SK-N-SH (cell line): ENCODE measurements at regions not wholly inside any gene's neighbourhood (a gene's known extent, or its start where the extent isn't known, plus 50 kb on each side); places are given as distances from the start of the nearest gene placed in this dataset.

Source experiments
- CTCF ChIA-PET: fragments of 300-600, 350-600 bp; formaldehyde crosslinking; extraction: SDS; loops from one replicate; lab custom pipeline; 2021; lab: Yijun Ruan, JAX
- POLR2A ChIA-PET: fragments of 350-600 bp; sonication (Branson Sonifier 250); formaldehyde crosslinking; extraction: SDS; loops from one replicate; lab custom pipeline; 2020; ENCODE audit warnings: antibody characterized with exemption, inconsistent platforms; lab: Yijun Ruan, JAX
- DNase-seq: peaks from one replicate; pipeline ENCODE4 v3.0.0; 2012
- H2AFZ ChIP-seq: fragments of 200-600 bp; sonication (generic); 2 replicates; pipeline ENCODE4 v1.8.1; 2016; ENCODE audit warnings: antibody characterized with exemption, mild to moderate bottlenecking, low read depth
- H3F3A ChIP-seq: fragments of 200-600 bp; sonication (generic); replicated peaks from 2 replicates; pipeline ENCODE3; 2016; ENCODE audit warnings: antibody characterized with exemption, mild to moderate bottlenecking; ENCODE audit not compliant: insufficient read depth
- H3K27ac ChIP-seq, 2 experiments: fragments of 200-500 bp in 1 of 2; fragments of 200-600 bp in 1 of 2; sonication (Bioruptor generic) in 1 of 2; sonication (generic), shearing (Covaris generic) in 1 of 2; 2 replicates each; pipeline versions ENCODE4 v1.5.1 to v1.6.1; 2014 to 2016; ENCODE audit warnings: low read depth in 2 of 2, inconsistent platforms in 1 of 2, low read length in 1 of 2, mild to moderate bottlenecking in 1 of 2, mixed read lengths in 1 of 2
- H3K27me3 ChIP-seq: fragments of 200-600 bp; sonication (generic), shearing (Covaris generic); 2 replicates; pipeline ENCODE4 v1.6.1; 2016; ENCODE audit warnings: mixed run types; ENCODE audit not compliant: insufficient read depth
- H3K36me3 ChIP-seq, 2 experiments: fragments of 200-500 bp in 1 of 2; fragments of 200-600 bp in 1 of 2; sonication (Bioruptor generic) in 1 of 2; sonication (generic) in 1 of 2; replicated peaks in 1 of 2; 2 replicates each; pipeline versions ENCODE3 to v1.5.1; 2014 to 2016; ENCODE audit warnings: low read length in 1 of 2, mild to moderate bottlenecking in 1 of 2; ENCODE audit not compliant: insufficient read depth in 2 of 2, control insufficient read depth in 1 of 2
- H3K4me1 ChIP-seq, 2 experiments: fragments of 200-500 bp in 1 of 2; fragments of 200-600 bp in 1 of 2; sonication (Bioruptor generic) in 1 of 2; sonication (generic), shearing (Covaris generic) in 1 of 2; 2 replicates each; pipeline versions ENCODE4 v1.5.1 to v1.6.1; 2014 to 2016; ENCODE audit warnings: low read depth in 1 of 2, low read length in 1 of 2, mixed run types in 1 of 2; ENCODE audit not compliant: insufficient read depth in 2 of 2, control insufficient read depth in 1 of 2
- H3K4me2 ChIP-seq: fragments of 200-600 bp; sonication (generic), shearing (Covaris generic); 2 replicates; pipeline ENCODE4 v1.6.1; 2017; ENCODE audit warnings: mixed run types
- H3K4me3 ChIP-seq, 2 experiments: fragments of 200-500 bp in 1 of 2; fragments of 200-600 bp in 1 of 2; sonication (Bioruptor generic) in 1 of 2; sonication (generic), shearing (Covaris generic) in 1 of 2; 2 replicates each; pipeline versions ENCODE4 v1.5.1 to v1.8.1; 2014 to 2016; ENCODE audit warnings: low read depth in 2 of 2, inconsistent platforms in 1 of 2, low read length in 1 of 2, mild to moderate bottlenecking in 1 of 2, mixed read lengths in 1 of 2, moderate library complexity in 1 of 2
- H3K79me2 ChIP-seq: fragments of 200-600 bp; sonication (generic); 2 replicates; pipeline ENCODE4 v1.8.1; 2017; ENCODE audit warnings: mild to moderate bottlenecking; ENCODE audit not compliant: insufficient read depth
- H3K9ac ChIP-seq: fragments of 200-600 bp; sonication (generic); 2 replicates; pipeline ENCODE4 v1.6.1; 2017; ENCODE audit warnings: mixed run types
- H3K9me2 ChIP-seq: fragments of 200-600 bp; sonication (generic); 2 replicates; pipeline ENCODE4 v1.6.1; 2017; ENCODE audit warnings: mixed run types
- H3K9me3 ChIP-seq: fragments of 200-600 bp; sonication (generic); 2 replicates; pipeline ENCODE4 v1.6.1; 2017; ENCODE audit warnings: mixed run types, mild to moderate bottlenecking, moderate library complexity
- H4K20me1 ChIP-seq: fragments of 200-600 bp; sonication (generic); 2 replicates; pipeline ENCODE4 v1.6.1; 2017; ENCODE audit warnings: mild to moderate bottlenecking, mixed run types; ENCODE audit not compliant: insufficient read depth
- EP300 ChIP-seq, 2 experiments: IDR thresholded peaks; 2 replicates each; pipeline versions ENCODE4 v1.4.0 to v1.6.1; 2012; ENCODE audit warnings: borderline replicate concordance in 1 of 2, low read depth in 1 of 2, low read length in 1 of 2
- EZH2phosphoT487 ChIP-seq: fragments of 200-600 bp; sonication (generic); IDR thresholded peaks from 2 replicates; pipeline ENCODE4 v1.6.1; 2017; ENCODE audit warnings: low read depth, mixed run types, mild to moderate bottlenecking, antibody characterized with exemption, moderate library complexity, borderline replicate concordance
- FOXJ3 ChIP-seq: sonication (generic); formaldehyde crosslinking; IDR thresholded peaks from 2 replicates; pipeline ENCODE4 v1.5.1; 2020; ENCODE audit warnings: mild to moderate bottlenecking, missing genetic modification reagents
- FOXM1 ChIP-seq: IDR thresholded peaks from 2 replicates; pipeline ENCODE4 v1.4.0; 2012; ENCODE audit warnings: low read depth, mild to moderate bottlenecking
- GABPA ChIP-seq: IDR thresholded peaks from 2 replicates; pipeline ENCODE4 v1.4.0; 2012; ENCODE audit warnings: low read depth, mild to moderate bottlenecking
- GATA2 ChIP-seq: sonication (generic); formaldehyde crosslinking; IDR thresholded peaks from 2 replicates; pipeline ENCODE4 v1.5.0; 2020; ENCODE audit warnings: mild to moderate bottlenecking, missing genetic modification reagents
- JUND ChIP-seq: IDR thresholded peaks from 2 replicates; pipeline ENCODE4 v1.4.0; 2012
- MXI1 ChIP-seq: IDR thresholded peaks from 2 replicates; pipeline ENCODE4 v1.6.1; 2012; ENCODE audit warnings: mild to moderate bottlenecking, low read depth, low read length, improper control_type of control experiment
- NRF1 ChIP-seq: IDR thresholded peaks from 2 replicates; pipeline ENCODE4 v1.6.1; 2012; ENCODE audit warnings: low read depth, mild to moderate bottlenecking, low read length
- POLR2AphosphoS5 ChIP-seq: IDR thresholded peaks from 2 replicates; pipeline ENCODE4 v1.6.1; 2012; ENCODE audit warnings: low read depth, low read length
- RAD21 ChIP-seq: IDR thresholded peaks from 2 replicates; pipeline ENCODE4 v1.6.1; 2012; ENCODE audit warnings: mild to moderate bottlenecking, low read length
- RCOR1 ChIP-seq: fragments of 150-350 bp; IDR thresholded peaks from 2 replicates; pipeline ENCODE4 v1.6.1; 2017; ENCODE audit warnings: antibody characterized with exemption, low read length
- RXRA ChIP-seq: IDR thresholded peaks from 2 replicates; pipeline ENCODE4 v1.4.0; 2012; ENCODE audit warnings: low read depth, mild to moderate bottlenecking, borderline replicate concordance
- SIN3A ChIP-seq: IDR thresholded peaks from 2 replicates; pipeline ENCODE4 v1.6.1; 2012; ENCODE audit warnings: low read depth, mild to moderate bottlenecking, low read length, moderate library complexity, borderline replicate concordance
- TAF1 ChIP-seq: IDR thresholded peaks from 2 replicates; pipeline ENCODE4 v1.6.1; 2012; ENCODE audit warnings: low read depth, mild to moderate bottlenecking, low read length, moderate library complexity, borderline replicate concordance
- TCF12 ChIP-seq: IDR thresholded peaks from 2 replicates; pipeline ENCODE4 v1.4.0; 2012
- YY1 ChIP-seq: IDR thresholded peaks from 2 replicates; pipeline ENCODE4 v1.4.0; 2012; ENCODE audit warnings: low read depth, mild to moderate bottlenecking
- WGBS: methylation state at CpG from one replicate; pipeline ENCODE4 v1.1.6; 2017; ENCODE audit warnings: low lambda C conversion rate; 5-methylcytosine and 5-hydroxymethylcytosine counted together
- TF ChIP-seq, protein P1 (sequence below): fragments of 150-350 bp; IDR thresholded peaks from 2 replicates; pipeline ENCODE4 v1.6.1; 2017; ENCODE audit warnings: antibody characterized with exemption, low read length, low read depth, borderline replicate concordance
- TF ChIP-seq, protein P2 (sequence below): IDR thresholded peaks from 2 replicates; pipeline ENCODE4 v1.6.1; 2012; ENCODE audit warnings: mild to moderate bottlenecking, low read depth, low read length, moderate library complexity

DNA sequence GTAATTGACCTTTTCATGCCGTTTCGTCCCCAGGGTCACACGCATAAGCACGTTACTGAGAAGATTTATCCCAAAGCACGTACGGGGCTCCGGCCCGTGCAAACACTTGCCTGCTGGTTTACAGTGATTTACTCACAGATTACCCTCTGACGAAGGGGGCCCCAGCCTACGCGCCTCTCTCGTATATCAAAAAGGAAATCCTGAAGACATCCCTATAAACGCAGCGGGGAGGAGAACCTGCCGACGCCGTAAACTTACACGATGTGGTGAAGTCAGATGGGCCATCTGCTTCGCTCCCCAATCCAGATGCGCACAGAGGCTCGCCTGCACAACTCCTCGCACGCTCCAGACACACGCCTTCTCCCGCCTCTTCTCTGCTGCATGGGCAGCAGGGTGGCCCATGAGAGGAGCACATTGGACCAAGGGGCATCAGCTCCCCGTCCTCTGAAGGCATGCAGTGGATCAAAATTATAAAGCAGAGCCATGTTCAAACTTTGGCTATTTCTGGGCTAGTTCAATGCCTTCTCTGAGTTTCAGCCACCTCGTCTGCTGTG lies 123.6 kb downstream of the MN1 start:
- Histone ChIP-seq H3K4me3 (no peak overlapping the region), H3K36me3 (no peaks in the 10 kb centered on the region), H3K9ac (no peak overlapping the region), H3K27me3 (peaks cover 4% of the 10 kb centered on the region; the same call in 1 of the 2 replicates), H3K4me2 (no peak overlapping the region), H3K9me3 (no peaks in the 10 kb centered on the region), H3K27ac (no peak overlapping the region), H3K4me1 (no peaks in the 10 kb centered on the region), H4K20me1 (no peaks in the 10 kb centered on the region), H3K9me2 (no peaks in the 10 kb centered on the region), H2AFZ (no peak overlapping the region), H3K79me2 (no peaks in the 10 kb centered on the region), H3F3A (no peaks in the 10 kb centered on the region)
- TF ChIP-seq MXI1 (no peak), RAD21 (no peak)
- no peak for DNase-seq
- ChIA-PET POLR2A (no interaction called here), CTCF (no interaction called here)
- 75% methylated on average over 20 of the region's 27 CpGs for WGBS

DNA sequence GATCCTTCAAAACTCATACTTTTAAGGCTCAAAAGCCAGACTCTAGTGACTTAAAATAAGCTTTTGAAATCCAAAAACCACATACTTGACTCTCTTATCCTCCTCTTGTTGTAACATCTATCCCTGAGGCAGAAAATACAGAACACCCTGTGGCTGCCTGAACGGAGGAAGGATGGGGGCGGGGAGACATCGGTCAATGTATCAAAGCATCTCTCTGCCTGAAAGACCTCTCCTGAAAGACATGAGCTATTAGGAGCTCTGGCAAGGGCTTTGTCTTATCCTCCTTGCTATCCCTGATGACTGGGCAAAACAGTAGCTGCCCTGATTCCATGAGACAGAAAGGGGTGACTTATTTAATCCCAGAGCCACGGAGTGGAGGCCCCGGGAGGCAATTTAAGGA lies 122.4 kb downstream of the MN1 start:
- CTCF ChIA-PET, result interaction anchor here (0.9 kb wide), 1 partner anchor 32 kb away, joined by 3 read pairs; no protein-coding TSS in a partner anchor
- 90% methylated on average over 3 of the region's 5 CpGs for WGBS
- Histone ChIP-seq H3K79me2 (no peaks in the 10 kb centered on the region), H3K27me3 (peaks cover 4% of the 10 kb centered on the region; the same call in 1 of the 2 replicates), H3K4me1 (no peaks in the 10 kb centered on the region), H3K9ac (no peak overlapping the region), H3K36me3 (no peaks in the 10 kb centered on the region), H3K9me3 (no peaks in the 10 kb centered on the region), H4K20me1 (no peaks in the 10 kb centered on the region), H2AFZ (no peak overlapping the region), H3F3A (no peaks in the 10 kb centered on the region), H3K9me2 (no peaks in the 10 kb centered on the region), H3K4me3 (no peak overlapping the region), H3K4me2 (no peak overlapping the region), H3K27ac (no peak overlapping the region)
- TF ChIP-seq YY1, result no peak
- no peak for TF ChIP-seq JUND
- TF ChIP-seq POLR2AphosphoS5, result no peak
- TF ChIP-seq, protein P1, sequence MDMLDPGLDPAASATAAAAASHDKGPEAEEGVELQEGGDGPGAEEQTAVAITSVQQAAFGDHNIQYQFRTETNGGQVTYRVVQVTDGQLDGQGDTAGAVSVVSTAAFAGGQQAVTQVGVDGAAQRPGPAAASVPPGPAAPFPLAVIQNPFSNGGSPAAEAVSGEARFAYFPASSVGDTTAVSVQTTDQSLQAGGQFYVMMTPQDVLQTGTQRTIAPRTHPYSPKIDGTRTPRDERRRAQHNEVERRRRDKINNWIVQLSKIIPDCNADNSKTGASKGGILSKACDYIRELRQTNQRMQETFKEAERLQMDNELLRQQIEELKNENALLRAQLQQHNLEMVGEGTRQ, result no peak
- no peak for TF ChIP-seq SIN3A
- TF ChIP-seq FOXJ3 (CRISPR knock-in tag), result no peak
- TF ChIP-seq EZH2phosphoT487, result no peak
- TF ChIP-seq EP300 (IDR thresholded peaks at IDR 0.05; ENCODE audit: borderline replicate concordance in 1 of 2, low read depth in 1 of 2, low read length in 1 of 2), result no peak
- TF ChIP-seq GATA2 (CRISPR knock-in tag), result no peak
- TF ChIP-seq, protein P2, sequence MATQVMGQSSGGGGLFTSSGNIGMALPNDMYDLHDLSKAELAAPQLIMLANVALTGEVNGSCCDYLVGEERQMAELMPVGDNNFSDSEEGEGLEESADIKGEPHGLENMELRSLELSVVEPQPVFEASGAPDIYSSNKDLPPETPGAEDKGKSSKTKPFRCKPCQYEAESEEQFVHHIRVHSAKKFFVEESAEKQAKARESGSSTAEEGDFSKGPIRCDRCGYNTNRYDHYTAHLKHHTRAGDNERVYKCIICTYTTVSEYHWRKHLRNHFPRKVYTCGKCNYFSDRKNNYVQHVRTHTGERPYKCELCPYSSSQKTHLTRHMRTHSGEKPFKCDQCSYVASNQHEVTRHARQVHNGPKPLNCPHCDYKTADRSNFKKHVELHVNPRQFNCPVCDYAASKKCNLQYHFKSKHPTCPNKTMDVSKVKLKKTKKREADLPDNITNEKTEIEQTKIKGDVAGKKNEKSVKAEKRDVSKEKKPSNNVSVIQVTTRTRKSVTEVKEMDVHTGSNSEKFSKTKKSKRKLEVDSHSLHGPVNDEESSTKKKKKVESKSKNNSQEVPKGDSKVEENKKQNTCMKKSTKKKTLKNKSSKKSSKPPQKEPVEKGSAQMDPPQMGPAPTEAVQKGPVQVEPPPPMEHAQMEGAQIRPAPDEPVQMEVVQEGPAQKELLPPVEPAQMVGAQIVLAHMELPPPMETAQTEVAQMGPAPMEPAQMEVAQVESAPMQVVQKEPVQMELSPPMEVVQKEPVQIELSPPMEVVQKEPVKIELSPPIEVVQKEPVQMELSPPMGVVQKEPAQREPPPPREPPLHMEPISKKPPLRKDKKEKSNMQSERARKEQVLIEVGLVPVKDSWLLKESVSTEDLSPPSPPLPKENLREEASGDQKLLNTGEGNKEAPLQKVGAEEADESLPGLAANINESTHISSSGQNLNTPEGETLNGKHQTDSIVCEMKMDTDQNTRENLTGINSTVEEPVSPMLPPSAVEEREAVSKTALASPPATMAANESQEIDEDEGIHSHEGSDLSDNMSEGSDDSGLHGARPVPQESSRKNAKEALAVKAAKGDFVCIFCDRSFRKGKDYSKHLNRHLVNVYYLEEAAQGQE, result no peak
- no peak for TF ChIP-seq RXRA
- TF ChIP-seq TAF1, result no peak
- no peak for TF ChIP-seq GABPA
- no peak for TF ChIP-seq TCF12
- no peak for TF ChIP-seq MXI1
- no peak for TF ChIP-seq RCOR1
- no peak for TF ChIP-seq NRF1
- no peak for TF ChIP-seq FOXM1
- POLR2A ChIA-PET, result no interaction called here
- DNase-seq, result no peak
